Mucosa of rectum (tissue), 2 donors: ENCODE measurements at regions not wholly inside any gene's neighbourhood (a gene's known extent, or its start where the extent isn't known, plus 50 kb on each side); places are given as distances from the start of the nearest gene placed in this dataset.

Experiments
- H3K27ac ChIP-seq, 2 donors: one replicate each; pipeline ENCODE4 v1.7.0; 2013; ENCODE audit warnings: inconsistent platforms in 2 of 2, low read depth in 2 of 2, low read length in 2 of 2
- H3K27me3 ChIP-seq, 2 donors: one replicate each; pipeline ENCODE4 v1.7.0; 2013; ENCODE audit warnings: low read length in 2 of 2; ENCODE audit not compliant: control insufficient read depth in 2 of 2, insufficient read depth in 2 of 2
- H3K36me3 ChIP-seq, 2 donors: one replicate each; pipeline ENCODE4 v1.7.0; 2013; ENCODE audit warnings: low read length in 2 of 2; ENCODE audit not compliant: control insufficient read depth in 2 of 2, insufficient read depth in 2 of 2
- H3K4me1 ChIP-seq, 2 donors: one replicate each; pipeline ENCODE4 v1.7.0; 2013; ENCODE audit warnings: low read length in 2 of 2, mild to moderate bottlenecking in 1 of 2; ENCODE audit not compliant: control insufficient read depth in 2 of 2, insufficient read depth in 2 of 2
- H3K4me3 ChIP-seq, 2 donors: one replicate each; pipeline ENCODE4 v1.7.0; 2013; ENCODE audit warnings: low read length in 2 of 2
- H3K9ac ChIP-seq, 2 donors: one replicate each; pipeline ENCODE4 v1.7.0; 2013; ENCODE audit warnings: low read length in 2 of 2, low read depth in 1 of 2, mild to moderate bottlenecking in 1 of 2
- H3K9me3 ChIP-seq, 2 donors: one replicate each; pipeline ENCODE4 v1.7.0; 2013; ENCODE audit warnings: low read length in 2 of 2; ENCODE audit not compliant: control insufficient read depth in 2 of 2
- donor health status: healthy.
- donor health status: Normal muscosa, but diverticular disease.

DNA sequence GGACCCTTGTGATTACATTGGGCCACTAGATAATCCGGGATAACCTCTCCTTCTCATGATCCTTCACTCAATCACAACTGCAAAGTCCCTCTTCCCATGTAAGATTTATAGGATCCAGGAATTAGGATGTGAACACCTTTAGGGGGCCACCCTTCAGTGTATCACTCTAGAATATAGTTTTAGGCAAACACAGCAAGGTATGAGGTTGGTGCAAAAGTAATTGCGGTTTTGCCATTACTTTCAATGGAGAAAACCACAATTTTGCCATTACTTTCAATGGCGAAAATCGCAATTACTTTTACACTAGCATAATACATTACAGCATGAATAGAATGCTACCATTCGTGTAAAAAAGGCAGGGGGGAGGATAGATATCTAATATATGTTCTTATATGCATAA, 104.0 kb downstream of the BAMBI start:
- Histone ChIP-seq H3K27ac (no peak overlapping the region), H3K4me3 (no peak overlapping the region), H3K9ac (no peak overlapping the region), H3K36me3 (no peaks in the 10 kb centered on the region), H3K27me3 (no peaks in the 10 kb centered on the region), H3K9me3 (no peaks in the 10 kb centered on the region), H3K4me1 (no peaks in the 10 kb centered on the region)

- H3K9me3 ChIP-seq: no peaks in the 10 kb centered on the region
- H3K4me1 ChIP-seq: no peaks in the 10 kb centered on the region
- H3K9ac ChIP-seq: no peak overlapping the region
- H3K36me3 ChIP-seq: no peaks in the 10 kb centered on the region
- no peak overlapping the region for H3K27ac ChIP-seq
- no peaks in the 10 kb centered on the region for H3K27me3 ChIP-seq
- no peak overlapping the region for H3K4me3 ChIP-seq
These were observed 105.8 kb downstream of the BAMBI start for GRCh38 chr10:28783087-28783486.

DNA sequence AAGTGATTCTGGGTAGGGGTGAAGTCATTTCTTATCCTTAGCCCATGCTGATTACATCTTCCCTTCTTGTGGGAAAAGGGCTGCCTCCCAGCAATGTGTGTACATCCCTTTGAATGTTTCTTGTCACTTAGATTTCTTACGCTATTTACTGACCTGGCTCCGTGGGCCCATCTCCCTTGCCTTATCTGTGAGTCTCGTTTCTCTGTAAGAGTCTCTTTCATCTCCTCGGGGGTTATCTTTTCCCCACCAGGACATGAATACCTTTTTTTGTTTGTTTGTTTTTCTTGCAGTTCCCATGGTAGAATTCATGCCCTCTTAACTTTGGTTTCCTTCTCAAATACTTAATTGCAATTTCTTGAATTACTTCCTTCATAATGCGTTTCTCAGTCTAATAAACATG, 107.7 kb downstream of the BAMBI start:
- Histone ChIP-seq H3K36me3 (no peaks in the 10 kb centered on the region), H3K27ac (no peak overlapping the region), H3K9me3 (no peaks in the 10 kb centered on the region)

GRCh38 chr10:28788252-28788651, 110.9 kb downstream of the BAMBI start:
- no peak overlapping the region for H3K27ac ChIP-seq
- no peak overlapping the region for H3K9ac ChIP-seq
- H3K36me3 ChIP-seq: no peaks in the 10 kb centered on the region
- no peaks in the 10 kb centered on the region for H3K9me3 ChIP-seq
- H3K27me3 ChIP-seq: peaks cover 0 to 2% of the 10 kb centered on the region in 2 donors
- H3K4me1 ChIP-seq: no peaks in the 10 kb centered on the region
- H3K4me3 ChIP-seq: no peak overlapping the region

More for the DNA sequence above, 107.7 kb downstream of the BAMBI start:
- Histone ChIP-seq H3K4me3 (no peak overlapping the region), H3K27me3 (no peaks in the 10 kb centered on the region), H3K9ac (no peak overlapping the region), H3K4me1 (no peaks in the 10 kb centered on the region)

DNA sequence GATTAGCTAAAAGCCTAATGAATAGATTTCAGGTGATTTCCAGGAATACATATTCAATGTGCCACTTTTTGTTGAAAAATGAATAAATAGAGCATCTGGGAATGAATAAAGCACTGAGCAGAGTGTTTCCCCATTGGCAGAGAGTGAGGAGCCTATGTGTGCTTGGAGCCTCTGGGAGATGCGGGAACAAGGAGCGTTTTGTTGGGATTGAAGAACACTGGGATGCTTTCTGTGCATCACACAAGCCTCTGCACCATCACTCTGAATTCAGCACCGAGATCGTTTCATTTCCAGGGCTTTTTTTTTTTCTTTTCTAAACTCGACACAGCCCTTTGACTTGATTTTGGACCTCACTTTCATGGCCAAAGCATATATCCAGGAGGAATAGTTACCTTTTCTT, 111.4 kb downstream of the BAMBI start:
- Histone ChIP-seq H3K9ac (no peak overlapping the region), H3K27me3 (peaks cover 0 to 2% of the 10 kb centered on the region in 2 donors), H3K4me1 (peaks cover 0 to 1% of the 10 kb centered on the region in 2 donors), H3K36me3 (no peaks in the 10 kb centered on the region), H3K9me3 (no peaks in the 10 kb centered on the region), H3K27ac (no peak overlapping the region), H3K4me3 (no peak overlapping the region)

DNA sequence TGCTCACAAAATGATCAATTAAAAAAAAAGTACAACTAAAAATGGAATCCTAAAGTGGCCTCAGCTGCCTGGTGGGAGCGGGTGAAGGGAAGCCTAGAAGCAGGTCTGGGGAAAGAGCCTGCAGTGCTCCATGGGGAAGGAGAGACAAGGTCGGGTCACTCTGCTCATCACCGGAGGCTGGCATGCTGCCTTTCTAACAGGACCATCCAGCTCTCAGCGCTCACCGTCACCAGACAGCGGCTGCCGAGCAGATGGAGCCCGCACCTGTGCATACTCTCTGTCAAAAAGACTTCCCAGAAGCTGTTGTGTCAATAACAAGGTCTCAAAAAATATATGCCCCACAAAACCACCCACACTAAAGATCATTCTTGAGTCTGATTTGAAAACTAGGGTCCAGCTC, 112.8 kb downstream of the BAMBI start:
- Histone ChIP-seq H3K27me3 (peaks cover 0 to 2% of the 10 kb centered on the region in 2 donors), H3K9me3 (no peaks in the 10 kb centered on the region), H3K36me3 (no peaks in the 10 kb centered on the region), H3K4me3 (no peak overlapping the region), H3K27ac (no peak overlapping the region), H3K4me1 (peaks cover 0 to 3% of the 10 kb centered on the region in 2 donors), H3K9ac (no peak overlapping the region)

DNA sequence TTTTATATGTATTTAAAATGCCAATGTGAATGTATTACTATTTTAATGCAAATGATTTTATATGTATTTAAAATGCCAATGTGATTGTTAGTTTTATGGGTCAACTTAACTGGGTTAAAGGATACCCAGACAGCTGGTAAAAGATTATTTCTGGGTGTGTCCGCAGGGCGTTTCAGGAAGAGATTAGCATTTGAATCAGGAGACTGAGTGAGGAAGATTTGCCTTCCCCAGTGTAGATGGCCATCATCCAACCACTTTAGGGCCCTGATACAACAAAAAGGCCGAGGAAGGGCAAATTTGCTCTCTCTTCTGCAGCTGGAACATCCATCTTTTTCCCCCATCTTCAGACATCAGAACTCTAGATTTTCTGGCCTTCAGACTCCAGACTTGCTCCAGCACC, 116.2 kb downstream of the BAMBI start:
- no peaks in the 10 kb centered on the region for H3K9me3 ChIP-seq

GRCh38 chr10:28794986-28795385, 117.7 kb downstream of the BAMBI start:
- peaks cover 0 to 3% of the 10 kb centered on the region in 2 donors for H3K4me1 ChIP-seq
- peaks cover 0 to 2% of the 10 kb centered on the region in 2 donors for H3K27me3 ChIP-seq
- no peak overlapping the region for H3K27ac ChIP-seq
- no peaks in the 10 kb centered on the region for H3K36me3 ChIP-seq
- no peak overlapping the region for H3K9ac ChIP-seq
- H3K4me3 ChIP-seq: no peak overlapping the region
- no peaks in the 10 kb centered on the region for H3K9me3 ChIP-seq

More for the DNA sequence above, 116.2 kb downstream of the BAMBI start:
- no peaks in the 10 kb centered on the region for H3K36me3 ChIP-seq
- H3K4me1 ChIP-seq: peaks cover 0 to 3% of the 10 kb centered on the region in 2 donors
- no peak overlapping the region for H3K9ac ChIP-seq
- H3K27me3 ChIP-seq: peaks cover 0 to 2% of the 10 kb centered on the region in 2 donors
- peak overlapping the region in 1 of 2 donors; percentile 13 for H3K27ac ChIP-seq
- no peak overlapping the region for H3K4me3 ChIP-seq

DNA sequence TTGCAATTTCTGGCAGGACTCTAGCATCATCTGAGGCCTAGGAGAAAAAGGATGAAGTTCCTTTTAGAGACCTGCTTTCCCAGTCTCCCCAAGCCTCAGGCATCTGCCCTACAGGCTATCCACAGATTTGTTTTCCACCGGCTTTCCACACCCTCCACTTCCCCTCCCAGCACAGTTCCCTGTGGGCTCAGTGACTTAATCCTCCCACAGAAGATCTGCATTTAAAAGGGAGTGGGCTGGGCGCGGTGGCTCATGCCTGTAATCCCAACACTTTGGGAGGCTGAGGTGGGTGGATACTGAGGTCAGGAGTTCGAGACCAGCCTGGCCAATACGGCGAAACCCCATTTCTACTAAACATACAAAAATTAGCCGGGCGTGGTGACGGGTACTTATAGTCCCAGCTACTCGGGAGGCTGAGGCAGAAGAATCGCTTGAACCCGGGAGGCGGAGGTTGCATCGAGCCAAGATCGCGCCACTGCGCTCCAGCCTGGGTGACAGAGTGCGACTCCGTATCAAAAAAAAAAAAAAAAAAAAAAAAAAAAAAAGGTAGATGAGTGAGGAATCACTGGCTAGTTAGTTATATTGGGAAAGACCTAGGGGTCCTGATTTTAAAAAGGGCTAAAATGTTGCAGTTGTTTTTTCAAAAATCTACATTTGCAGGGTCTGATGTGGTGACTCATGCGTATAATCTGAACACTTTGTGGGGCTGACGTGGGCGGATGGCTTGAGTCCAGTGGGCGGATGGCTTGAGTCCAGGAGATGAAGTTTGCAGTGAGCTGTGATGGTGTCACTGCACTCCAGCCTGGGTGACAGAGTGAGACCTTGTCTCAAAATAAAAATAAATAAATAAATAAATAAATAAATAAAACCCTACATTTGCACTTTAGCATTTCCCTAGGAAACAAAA, 119.5 kb downstream of the BAMBI start:
- Histone ChIP-seq H3K9ac (no peak overlapping the region), H3K9me3 (no peaks in the 10 kb centered on the region), H3K27me3 (peaks cover 0 to 2% of the 10 kb centered on the region in 2 donors), H3K27ac (no peak overlapping the region), H3K4me3 (no peak overlapping the region), H3K4me1 (peaks cover 0 to 9% of the 10 kb centered on the region in 2 donors), H3K36me3 (no peaks in the 10 kb centered on the region)

GRCh38 chr10:28797904-28798371, 120.6 kb downstream of the BAMBI start:
- no peaks in the 10 kb centered on the region for H3K36me3 ChIP-seq
- H3K9me3 ChIP-seq: no peaks in the 10 kb centered on the region
- no peak overlapping the region for H3K27ac ChIP-seq
- peaks cover 0 to 12% of the 10 kb centered on the region in 2 donors for H3K4me1 ChIP-seq
- no peaks in the 10 kb centered on the region for H3K27me3 ChIP-seq
- no peak overlapping the region for H3K9ac ChIP-seq
- H3K4me3 ChIP-seq: no peak overlapping the region
